LNCaP clone FGC (cell line): ENCODE measurements at regions not wholly inside any gene's neighbourhood (a gene's known extent, or its start where the extent isn't known, plus 50 kb on each side); places are given as distances from the start of the nearest gene placed in this dataset.

Experiments used
- DNase-seq: peaks from one replicate; pipeline ENCODE4 v3.0.0-alpha.2; 2011; ENCODE audit warnings: low read depth
- H3K4me3 ChIP-seq: 2 replicates; pipeline ENCODE4 v1.5.1; 2011; ENCODE audit warnings: mild to moderate bottlenecking, low read depth, low read length, control low read depth
- TF ChIP-seq, protein P1 (sequence below): IDR thresholded peaks from 2 replicates; pipeline ENCODE4 v1.5.1; 2012; ENCODE audit warnings: mild to moderate bottlenecking; ENCODE audit not compliant: control insufficient read depth, insufficient read depth; ENCODE audit errors: extremely low read depth

DNA sequence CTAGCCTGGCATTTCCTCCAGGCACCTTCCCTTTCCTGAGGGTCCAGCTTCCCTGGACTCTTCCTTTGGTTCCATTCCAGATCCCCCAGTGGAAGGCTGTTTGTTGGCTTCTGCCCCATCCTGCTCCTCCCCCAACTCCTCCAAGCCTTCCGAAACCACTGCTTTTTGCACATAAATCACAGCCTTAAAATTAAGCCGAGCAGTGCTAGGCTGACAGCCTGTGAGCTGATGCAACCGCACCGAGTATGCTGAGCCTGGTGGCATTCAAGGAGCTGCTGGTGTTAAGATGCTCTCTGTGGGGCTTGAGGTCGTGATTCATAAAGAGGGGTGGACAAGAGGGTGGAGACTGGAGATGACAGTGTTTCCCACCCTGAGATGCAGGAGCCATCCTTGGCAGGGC lies 266.6 kb upstream of the C1orf174 start:
- H3K4me3 ChIP-seq: no peak overlapping the region
- TF ChIP-seq, protein P1, sequence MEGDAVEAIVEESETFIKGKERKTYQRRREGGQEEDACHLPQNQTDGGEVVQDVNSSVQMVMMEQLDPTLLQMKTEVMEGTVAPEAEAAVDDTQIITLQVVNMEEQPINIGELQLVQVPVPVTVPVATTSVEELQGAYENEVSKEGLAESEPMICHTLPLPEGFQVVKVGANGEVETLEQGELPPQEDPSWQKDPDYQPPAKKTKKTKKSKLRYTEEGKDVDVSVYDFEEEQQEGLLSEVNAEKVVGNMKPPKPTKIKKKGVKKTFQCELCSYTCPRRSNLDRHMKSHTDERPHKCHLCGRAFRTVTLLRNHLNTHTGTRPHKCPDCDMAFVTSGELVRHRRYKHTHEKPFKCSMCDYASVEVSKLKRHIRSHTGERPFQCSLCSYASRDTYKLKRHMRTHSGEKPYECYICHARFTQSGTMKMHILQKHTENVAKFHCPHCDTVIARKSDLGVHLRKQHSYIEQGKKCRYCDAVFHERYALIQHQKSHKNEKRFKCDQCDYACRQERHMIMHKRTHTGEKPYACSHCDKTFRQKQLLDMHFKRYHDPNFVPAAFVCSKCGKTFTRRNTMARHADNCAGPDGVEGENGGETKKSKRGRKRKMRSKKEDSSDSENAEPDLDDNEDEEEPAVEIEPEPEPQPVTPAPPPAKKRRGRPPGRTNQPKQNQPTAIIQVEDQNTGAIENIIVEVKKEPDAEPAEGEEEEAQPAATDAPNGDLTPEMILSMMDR: no peak
- DNase-seq: no peak

DNA sequence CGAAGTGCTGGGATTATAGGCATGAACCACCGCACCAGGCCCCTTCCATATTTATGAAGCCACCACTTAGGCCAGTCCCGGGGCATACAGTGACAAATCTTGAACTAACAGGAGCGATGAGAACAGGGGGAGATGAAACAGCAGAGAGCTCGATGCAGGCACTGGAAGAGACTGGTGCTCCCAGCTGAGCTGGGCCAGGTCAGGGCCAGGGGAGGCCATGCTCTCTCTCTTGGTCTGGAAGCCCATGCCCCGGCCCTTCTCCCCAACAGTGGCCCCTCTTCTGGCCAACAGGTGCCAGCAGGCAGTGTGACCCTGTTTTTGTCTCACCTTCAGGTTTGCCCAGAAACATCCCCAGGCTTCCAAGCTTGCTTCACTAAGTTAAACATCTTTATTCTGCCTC lies 269.9 kb upstream of the C1orf174 start:
- DNase-seq: no peak
- TF ChIP-seq, protein P1: no peak
- H3K4me3 ChIP-seq: no peak overlapping the region

DNA sequence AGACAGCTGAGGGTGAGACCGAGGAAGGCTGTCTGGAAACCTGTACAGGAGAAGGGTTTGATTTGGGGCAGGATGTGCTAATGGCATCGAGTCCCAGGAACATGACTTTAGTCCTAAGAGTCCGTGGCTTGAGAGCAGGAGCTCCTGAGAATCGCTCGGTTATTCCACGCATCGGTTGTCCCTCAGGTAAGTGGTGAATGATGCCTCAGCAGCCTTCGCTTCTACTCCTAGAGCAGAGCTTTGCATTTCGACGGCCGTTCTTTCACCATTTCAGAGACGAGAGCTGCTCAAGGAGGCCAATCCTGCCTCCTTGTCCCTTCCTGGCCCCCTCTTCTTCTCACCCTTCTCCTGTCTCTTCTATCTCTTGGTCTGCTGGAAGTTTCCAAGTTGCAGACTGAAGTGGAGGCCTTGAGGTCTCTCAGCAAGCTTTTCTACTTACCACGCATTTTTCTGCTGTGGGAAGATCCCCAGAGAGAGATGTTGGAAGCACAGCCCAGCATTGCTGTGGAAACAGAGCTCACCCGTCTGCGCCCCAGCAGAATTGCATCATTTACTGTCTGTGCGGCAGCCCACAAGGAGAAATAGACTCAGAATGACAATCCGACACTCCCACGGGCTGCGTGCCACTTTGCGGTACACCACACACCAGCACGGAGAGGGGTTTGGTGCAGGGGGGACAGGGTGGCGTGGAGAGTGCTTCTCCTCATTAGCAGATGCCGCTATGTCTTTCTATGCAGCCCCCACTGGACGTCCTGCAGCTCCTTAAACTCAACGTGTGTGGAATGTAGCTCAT lies 270.7 kb upstream of the C1orf174 start:
- no peak overlapping the region for H3K4me3 ChIP-seq
- TF ChIP-seq, protein P1: no peak
- no peak for DNase-seq

DNA sequence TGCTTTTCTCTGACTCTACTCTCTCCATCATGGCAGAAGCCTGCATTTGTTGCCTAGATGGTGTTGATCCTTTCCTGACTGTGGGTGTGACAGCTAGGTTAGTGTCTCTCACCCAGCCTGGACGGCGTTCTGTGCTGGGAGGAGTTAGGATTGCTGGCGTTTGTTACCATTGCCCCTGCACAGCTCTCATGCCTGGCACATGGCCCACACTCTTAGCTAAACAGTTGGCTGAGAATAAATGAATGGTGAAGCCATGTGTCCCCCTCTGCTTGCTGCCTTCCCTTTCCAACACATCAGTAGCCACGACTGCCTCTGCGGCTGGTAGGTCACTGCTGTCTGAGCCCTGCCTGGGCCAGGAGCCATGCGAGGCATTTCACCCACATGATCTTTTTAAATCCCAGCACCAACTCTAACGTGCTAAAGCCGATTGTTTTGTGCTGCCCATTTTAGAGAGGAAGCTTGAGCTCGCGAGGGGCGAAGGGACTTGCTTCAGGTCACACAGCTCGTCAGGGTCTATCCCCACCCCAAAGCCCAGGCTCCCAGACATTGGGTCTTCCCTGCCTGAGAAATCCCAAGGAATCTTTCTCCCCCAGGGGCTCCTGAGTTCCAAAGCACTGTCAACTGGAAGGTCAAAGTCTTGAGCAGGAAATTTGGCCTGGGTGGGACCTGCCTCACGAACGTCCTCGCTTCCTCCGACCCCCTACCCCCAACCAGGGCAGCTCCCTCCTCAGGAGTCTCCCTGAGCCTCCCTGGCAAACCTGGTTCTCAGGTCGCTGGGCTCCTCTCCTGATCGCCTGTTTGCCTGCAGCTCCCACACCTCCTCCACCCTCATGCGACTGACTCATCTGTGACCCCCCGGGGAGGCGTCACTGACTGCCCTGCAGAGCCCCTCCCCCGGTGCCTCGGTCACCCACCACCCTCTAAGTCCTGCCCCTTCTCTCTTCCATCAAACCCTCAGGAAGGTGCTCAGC lies 271.7 kb upstream of the C1orf174 start:
- no peak for DNase-seq
- TF ChIP-seq, protein P1: no peak
- H3K4me3 ChIP-seq: no peak overlapping the region

DNA sequence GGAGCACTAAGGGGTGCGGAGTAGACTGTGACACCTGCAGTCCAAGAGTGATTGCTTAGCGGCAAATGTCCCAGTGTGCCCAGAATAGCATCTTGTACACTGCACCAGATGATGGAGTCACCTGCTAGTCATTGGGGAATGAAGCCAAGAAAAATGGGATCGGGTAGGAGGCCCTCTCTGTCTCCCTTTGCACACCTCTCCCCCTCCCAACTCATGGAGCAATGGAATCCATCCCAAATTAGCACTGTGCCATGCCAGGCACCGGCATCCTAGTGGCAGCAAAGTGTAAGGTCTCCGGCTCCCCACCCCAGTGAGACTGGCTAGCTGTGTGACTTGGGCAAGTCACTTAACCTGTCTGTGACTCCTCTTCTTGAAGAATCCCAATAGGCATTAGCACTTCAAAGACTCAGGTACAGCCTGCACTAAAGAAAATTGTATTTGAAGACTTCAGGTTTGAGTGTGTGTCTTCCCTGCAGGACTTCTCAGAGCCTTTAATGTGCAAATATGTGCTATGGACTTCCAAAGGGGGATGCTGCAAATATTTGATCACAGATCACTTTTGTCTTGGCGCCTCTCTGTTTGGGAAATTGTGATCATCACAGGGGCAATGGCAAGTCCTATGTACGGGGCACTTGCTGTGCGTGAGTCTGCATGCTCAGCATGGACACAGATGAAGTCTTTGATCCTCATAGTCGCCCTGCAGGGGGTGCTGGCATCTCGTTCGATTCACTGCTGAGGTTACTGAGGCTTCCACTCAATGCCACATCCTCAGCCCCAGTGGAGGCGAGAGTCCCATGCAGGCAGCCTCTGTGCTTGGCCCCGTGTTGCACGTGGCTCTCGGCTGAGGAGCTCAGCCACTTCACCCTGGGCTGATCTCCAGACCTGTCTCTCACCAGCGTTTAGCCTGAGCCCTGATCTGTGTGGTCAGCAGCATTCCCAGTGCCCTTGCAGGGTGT lies 272.9 kb upstream of the C1orf174 start:
- H3K4me3 ChIP-seq: no peak overlapping the region
- TF ChIP-seq, protein P1: peak; percentile 10; the same call in 1 of the 2 replicates
- DNase-seq: no peak

DNA sequence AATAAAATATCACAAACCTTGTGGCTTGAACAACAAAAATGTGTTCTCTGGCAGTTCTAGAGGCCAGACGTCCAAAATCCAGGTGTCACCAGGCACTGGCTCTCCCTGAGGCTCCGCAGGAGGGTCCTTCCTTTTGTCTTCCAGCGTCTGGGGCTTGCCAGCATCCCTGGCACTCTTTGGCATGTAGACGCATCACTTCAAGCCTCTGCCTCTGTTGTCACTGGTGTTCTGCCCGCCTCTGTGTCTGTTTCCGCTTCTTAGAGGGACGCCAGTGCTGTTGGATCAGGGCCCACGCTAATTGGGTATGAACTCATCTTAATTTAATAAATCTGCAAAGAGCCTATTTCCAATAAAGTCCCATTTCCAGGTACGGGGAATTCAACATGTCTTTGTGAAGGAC lies 273.7 kb upstream of the C1orf174 start:
- TF ChIP-seq, protein P1: no peak
- no peak overlapping the region for H3K4me3 ChIP-seq
- no peak for DNase-seq
